ENCODE measurements at regions not wholly inside any gene's neighbourhood (a gene's known extent, or its start where the extent isn't known, plus 50 kb on each side); places are given as distances from the start of the nearest gene placed in this dataset.

DNA sequence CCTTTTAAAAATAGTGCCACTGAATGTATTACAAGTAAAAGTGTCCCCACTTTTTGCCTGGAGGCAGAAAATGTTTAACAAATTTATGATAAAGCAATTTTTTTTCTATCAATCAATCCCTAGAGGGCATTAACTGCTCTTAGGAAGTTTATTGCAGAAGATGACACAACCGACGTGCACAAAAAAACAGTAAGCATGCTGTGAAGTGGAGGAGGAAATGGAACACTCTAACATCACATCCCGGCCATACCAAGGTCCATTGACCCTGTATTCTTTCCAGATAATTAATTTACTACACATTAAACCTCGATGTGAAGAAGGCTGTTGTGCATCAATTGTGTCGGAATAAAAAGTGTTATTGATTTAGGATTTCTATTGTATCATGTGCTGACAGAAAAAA is 264.9 kb upstream of the NR5A2 start:
- TF ChIP-seq, protein P1, sequence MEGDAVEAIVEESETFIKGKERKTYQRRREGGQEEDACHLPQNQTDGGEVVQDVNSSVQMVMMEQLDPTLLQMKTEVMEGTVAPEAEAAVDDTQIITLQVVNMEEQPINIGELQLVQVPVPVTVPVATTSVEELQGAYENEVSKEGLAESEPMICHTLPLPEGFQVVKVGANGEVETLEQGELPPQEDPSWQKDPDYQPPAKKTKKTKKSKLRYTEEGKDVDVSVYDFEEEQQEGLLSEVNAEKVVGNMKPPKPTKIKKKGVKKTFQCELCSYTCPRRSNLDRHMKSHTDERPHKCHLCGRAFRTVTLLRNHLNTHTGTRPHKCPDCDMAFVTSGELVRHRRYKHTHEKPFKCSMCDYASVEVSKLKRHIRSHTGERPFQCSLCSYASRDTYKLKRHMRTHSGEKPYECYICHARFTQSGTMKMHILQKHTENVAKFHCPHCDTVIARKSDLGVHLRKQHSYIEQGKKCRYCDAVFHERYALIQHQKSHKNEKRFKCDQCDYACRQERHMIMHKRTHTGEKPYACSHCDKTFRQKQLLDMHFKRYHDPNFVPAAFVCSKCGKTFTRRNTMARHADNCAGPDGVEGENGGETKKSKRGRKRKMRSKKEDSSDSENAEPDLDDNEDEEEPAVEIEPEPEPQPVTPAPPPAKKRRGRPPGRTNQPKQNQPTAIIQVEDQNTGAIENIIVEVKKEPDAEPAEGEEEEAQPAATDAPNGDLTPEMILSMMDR (IDR thresholded peaks at IDR 0.05; ENCODE audit: extremely low read depth, insufficient read depth, missing control alignments), result no peak
- no peak for DNase-seq (ENCODE audit: low spot score)
- in situ Hi-C loops (cut with MboI; ENCODE audit: low pct_unique_long_range_greater_than_20kb, low sequenced_read_pairs, unreplicated experiment), result no loop called here

DNA sequence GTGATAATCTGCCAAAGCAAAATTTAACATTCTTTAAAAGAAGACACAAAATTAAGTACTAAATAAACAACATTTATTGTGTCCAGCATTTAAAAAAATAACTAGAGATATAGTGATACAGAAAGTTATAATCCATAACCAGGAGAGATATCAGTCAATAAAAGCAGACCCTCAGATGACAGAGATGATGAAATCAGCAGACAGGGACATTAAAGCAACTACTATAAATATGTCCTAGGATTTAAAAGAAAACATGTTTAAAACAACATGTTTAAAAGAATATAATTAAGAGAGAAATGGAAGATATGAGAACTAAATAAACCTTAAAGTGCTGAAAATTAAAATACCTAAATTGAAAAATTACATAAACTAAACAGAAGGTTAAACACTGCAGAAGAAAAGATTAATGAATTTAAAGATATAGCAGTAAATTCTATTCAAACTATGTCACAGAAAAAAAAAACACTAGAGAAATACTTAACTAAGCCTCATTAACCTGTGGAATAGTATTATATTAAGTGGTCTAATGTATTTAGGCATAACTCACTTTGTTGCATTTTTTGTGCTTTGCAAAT is 261.2 kb upstream of the NR5A2 start:
- in situ Hi-C loops (cut with MboI; ENCODE audit: low pct_unique_long_range_greater_than_20kb, low sequenced_read_pairs, unreplicated experiment), result no loop called here
- TF ChIP-seq, protein P1 (IDR thresholded peaks at IDR 0.05; ENCODE audit: extremely low read depth, insufficient read depth, missing control alignments), result no peak
- DNase-seq (ENCODE audit: low spot score), result no peak

DNA sequence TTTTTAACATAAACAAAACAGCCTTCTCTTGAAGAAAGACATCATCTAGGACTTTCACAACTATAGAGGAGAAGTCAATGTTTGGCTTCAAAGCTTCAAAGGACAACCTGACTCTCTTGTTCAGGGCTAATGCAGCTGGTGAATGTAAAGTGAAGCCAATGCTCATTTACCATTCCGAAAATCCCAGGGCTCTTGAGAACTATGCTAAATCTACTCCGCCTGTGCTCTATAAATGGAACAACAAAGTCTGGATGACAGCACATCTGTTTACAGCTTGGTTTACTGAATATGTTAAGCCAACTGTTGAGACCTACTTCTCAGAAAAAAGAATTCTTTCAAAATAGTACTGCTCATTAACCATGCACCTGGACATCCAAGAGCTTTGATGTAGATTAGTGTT is 259.8 kb upstream of the NR5A2 start:
- in situ Hi-C loops (cut with MboI; ENCODE audit: low pct_unique_long_range_greater_than_20kb, low sequenced_read_pairs, unreplicated experiment), result no loop called here
- TF ChIP-seq, protein P1 (IDR thresholded peaks at IDR 0.05; ENCODE audit: extremely low read depth, insufficient read depth, missing control alignments), result no peak
- DNase-seq (ENCODE audit: low spot score), result no peak

DNA sequence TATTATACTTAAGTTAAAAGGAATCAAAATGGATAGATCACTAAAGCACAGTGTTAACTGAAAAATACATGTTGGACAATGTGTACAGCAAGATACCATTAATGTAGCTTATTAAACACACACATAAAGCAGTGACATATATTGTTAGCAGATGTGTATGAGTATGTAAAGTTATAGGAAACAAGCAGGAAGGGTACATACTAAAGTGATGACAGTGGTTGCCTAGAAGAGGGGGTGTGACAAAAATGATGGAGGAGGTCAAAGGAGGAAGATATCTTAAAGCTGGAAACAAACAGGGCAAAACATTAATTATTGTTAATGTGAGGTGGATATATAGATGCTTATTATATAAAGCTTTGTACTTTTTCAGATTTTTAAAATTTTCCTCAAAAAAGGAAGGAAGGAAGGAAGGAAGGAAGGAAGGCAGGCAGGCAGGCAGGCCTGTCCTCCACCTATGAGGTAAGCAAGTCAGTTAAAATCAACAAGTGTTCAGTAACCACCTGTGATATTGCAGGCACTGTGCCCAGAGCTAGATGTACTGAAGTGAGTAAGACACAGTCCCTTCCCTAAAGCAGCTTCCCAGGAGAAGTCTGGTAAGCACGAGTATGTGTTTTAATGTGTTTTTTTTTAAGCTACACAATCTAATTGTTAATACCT is 252.9 kb upstream of the NR5A2 start:
- no peak for DNase-seq (ENCODE audit: low spot score)
- TF ChIP-seq, protein P1 (IDR thresholded peaks at IDR 0.05; ENCODE audit: extremely low read depth, insufficient read depth, missing control alignments), result no peak
- in situ Hi-C loops (cut with MboI; ENCODE audit: low pct_unique_long_range_greater_than_20kb, low sequenced_read_pairs, unreplicated experiment), result no loop called here

DNA sequence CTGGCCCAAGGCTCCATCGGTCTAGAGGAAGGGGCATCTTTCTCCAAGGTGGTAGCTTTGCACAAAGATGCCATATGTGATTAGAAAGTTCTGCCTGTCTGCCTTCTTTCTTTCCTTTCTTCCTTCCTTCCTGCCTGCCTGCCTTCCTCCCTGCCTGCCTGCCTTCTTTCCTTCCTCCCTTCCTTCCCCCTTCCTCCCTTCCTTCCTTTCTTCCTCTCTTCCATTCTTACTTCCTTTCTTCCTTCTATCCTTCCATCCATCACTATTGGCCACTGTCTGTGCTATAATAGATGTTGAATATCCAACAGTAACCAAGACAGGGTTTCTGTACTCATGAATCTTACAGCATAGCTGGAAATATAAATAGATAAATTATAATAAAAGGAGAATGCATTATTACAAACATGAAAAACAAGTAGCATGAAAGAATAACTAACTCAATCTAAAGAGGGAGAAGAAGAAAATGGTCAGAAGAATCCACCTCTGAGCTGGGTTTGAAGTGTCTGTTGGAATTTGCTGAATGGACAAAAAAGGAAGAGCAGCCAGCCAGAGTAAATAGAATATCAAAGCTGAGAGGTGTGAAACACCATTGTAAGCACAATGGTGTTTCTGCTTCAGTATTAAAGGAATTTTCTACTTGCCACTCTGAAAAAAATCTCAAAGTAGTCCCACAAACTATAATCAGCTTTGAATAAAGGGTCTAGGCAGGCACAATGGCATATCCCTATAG is 250.6 kb upstream of the NR5A2 start:
- TF ChIP-seq, protein P1 (IDR thresholded peaks at IDR 0.05; ENCODE audit: extremely low read depth, insufficient read depth, missing control alignments), result no peak
- DNase-seq (ENCODE audit: low spot score), result no peak
- in situ Hi-C loops (cut with MboI; ENCODE audit: low pct_unique_long_range_greater_than_20kb, low sequenced_read_pairs, unreplicated experiment), result no loop called here

DNA sequence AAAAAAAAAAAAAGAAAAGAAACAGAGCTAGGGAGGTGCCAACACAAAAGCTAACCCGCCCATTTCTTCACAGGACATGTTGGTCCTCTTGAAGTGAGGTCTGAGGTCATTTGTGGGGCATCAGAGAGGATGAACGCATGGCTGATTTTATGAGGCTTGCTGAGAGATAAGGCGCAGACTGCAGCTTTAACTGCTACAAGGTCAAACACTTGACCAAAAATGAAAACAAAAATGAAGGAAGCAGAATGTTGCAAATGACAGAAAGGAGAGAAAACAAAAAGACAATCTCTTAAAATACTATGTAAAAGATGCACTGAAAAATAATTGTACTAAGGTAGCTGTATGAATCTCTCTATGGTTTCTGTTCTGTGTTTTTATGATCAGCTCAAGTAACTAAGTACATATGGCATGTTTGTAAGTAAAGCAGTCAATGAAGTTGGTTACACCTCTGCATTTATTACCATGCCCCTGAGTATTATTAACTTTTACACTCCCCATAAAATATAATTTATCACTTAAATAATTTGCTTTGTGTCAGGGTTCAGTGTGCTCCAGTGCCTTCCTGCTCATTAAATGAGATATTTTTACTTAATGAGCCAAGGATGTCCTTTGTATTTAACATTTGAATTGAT is 249.1 kb upstream of the NR5A2 start:
- in situ Hi-C loops (cut with MboI; ENCODE audit: low pct_unique_long_range_greater_than_20kb, low sequenced_read_pairs, unreplicated experiment), result no loop called here
- TF ChIP-seq, protein P1 (IDR thresholded peaks at IDR 0.05; ENCODE audit: extremely low read depth, insufficient read depth, missing control alignments), result no peak
- no peak for DNase-seq (ENCODE audit: low spot score)

Data from GM13977 (cell line).